ENCODE measurements at regions not wholly inside any gene's neighbourhood (a gene's known extent, or its start where the extent isn't known, plus 50 kb on each side); places are given as distances from the start of the nearest gene placed in this dataset.

DNA sequence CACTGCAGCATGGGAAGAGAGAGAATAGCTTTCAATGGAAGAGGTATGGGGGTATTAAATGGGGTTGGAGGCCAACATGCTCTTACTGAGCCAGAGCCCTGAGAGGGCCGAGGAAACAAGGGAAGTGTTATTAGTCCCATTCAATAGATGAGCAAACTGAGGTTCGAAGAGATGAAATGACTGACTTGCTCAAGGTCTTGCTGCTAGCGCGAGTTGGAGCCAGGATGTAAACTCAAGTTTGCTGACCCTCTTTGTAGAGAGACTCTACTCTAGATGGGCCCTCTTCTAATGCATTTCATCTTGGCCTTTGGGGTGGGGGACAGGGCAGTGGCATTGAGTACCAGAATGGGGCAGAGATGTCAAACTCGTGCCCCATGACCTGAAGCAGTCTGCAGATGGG, 319.5 kb downstream of the RPS6KC1 start:
- CTCF ChIA-PET, result interaction anchor here (1.0 kb wide), 1 partner anchor 8 kb away, joined by 3 read pairs; no protein-coding TSS in a partner anchor
- TF ChIP-seq HDGF (IDR thresholded peaks at IDR 0.05; ENCODE audit: borderline replicate concordance) (no peak), BHLHE40 (IDR thresholded peaks at IDR 0.05; ENCODE audit: borderline replicate concordance) (no peak), L3MBTL2 (conservative IDR thresholded peaks at IDR 0.05) (no peak), FOXM1 (IDR thresholded peaks at IDR 0.05; ENCODE audit: borderline replicate concordance) (no peak), FOXK2 (IDR thresholded peaks at IDR 0.05) (no peak)
- no peak for DNase-seq (ENCODE audit: extremely low spot score)
- POLR2A ChIA-PET, result no interaction called here

DNA sequence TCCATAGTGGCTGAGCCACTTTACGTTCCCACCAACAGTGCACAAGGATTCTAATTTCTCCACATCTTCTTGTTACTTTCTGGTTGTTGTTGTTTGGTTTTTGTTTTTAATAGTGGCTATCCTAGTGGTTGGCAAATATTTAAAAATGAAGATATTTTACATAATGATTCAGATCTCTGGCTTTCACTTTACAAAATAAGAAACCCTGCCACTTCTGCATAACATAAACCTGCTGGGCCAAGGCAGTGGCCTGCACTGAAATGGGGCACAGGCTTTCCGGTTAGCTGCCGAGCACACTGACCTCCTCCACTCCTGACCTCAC, 320.4 kb downstream of the RPS6KC1 start:
- TF ChIP-seq HDGF (IDR thresholded peaks at IDR 0.05; ENCODE audit: borderline replicate concordance), result no peak
- TF ChIP-seq PKNOX1 (IDR thresholded peaks at IDR 0.05), result no peak
- no peak for TF ChIP-seq SP1 (IDR thresholded peaks at IDR 0.05)
- no peak for TF ChIP-seq TARDBP (IDR thresholded peaks at IDR 0.05)
- no peak for TF ChIP-seq NFRKB (IDR thresholded peaks at IDR 0.05)
- no peak for TF ChIP-seq CTBP1 (IDR thresholded peaks at IDR 0.05; ENCODE audit: borderline replicate concordance)
- TF ChIP-seq ELF4 (IDR thresholded peaks at IDR 0.05), result no peak
- TF ChIP-seq ARNT (IDR thresholded peaks at IDR 0.05), result no peak
- CTCF ChIA-PET, result interaction anchor here (0.9 kb wide), 1 partner anchor 752 kb away, joined by 3 read pairs; no protein-coding TSS in a partner anchor
- POLR2A ChIA-PET, result no interaction called here
- DNase-seq (ENCODE audit: extremely low spot score), result no peak

DNA sequence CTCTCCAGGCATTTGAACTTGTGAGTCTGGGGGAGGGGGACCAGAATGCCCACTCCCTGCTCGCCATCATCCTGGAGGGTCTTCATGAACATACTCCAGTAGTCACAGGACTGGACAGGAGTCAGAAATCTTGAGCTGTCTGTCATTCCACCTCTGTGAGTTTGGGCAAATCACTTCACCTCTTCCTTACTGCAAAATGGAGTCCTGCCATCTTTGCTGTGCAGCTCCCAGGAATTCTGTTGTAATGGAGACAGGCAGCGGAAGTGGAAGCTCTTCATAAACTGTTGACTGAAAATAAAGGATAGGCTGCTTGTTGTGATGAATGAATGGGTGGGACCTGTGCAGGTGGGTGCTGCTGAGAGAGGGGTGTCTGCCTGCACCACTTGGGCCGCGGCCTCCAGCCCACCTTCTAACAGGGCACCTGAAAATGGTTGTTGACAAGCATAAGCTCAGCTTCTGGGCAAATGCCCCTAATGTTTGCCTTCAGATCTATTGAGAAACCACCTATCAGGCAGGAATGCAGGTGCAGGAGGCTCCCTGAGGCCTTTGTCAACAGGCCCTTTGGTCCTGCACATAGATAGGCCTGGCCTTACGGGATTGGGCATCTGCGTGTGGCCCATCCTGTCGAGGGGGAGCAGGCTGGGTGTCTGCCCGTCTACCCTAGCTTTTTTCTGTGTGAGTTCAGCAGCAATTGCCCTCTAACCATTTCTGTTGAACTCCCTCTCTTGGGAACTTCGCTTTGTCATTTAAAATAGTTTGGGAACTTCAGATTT, 321.0 kb downstream of the RPS6KC1 start:
- no peak for DNase-seq (ENCODE audit: extremely low spot score)
- ChIA-PET CTCF (interaction anchor here (0.9 to 1.3 kb wide), 2 partner anchors 612 to 751 kb away, joined by 3 to 4 read pairs; no protein-coding TSS in a partner anchor), POLR2A (no interaction called here)
- no peak for TF ChIP-seq FOXA1 (IDR thresholded peaks at IDR 0.05)
- no peak for TF ChIP-seq ZNF384 (IDR thresholded peaks at IDR 0.05)
- TF ChIP-seq SUZ12 (IDR thresholded peaks at IDR 0.05), result no peak
- TF ChIP-seq SP1 (IDR thresholded peaks at IDR 0.05), result no peak
- TF ChIP-seq FOXM1 (IDR thresholded peaks at IDR 0.05; ENCODE audit: borderline replicate concordance), result no peak
- no peak for TF ChIP-seq NFRKB (IDR thresholded peaks at IDR 0.05)

DNA sequence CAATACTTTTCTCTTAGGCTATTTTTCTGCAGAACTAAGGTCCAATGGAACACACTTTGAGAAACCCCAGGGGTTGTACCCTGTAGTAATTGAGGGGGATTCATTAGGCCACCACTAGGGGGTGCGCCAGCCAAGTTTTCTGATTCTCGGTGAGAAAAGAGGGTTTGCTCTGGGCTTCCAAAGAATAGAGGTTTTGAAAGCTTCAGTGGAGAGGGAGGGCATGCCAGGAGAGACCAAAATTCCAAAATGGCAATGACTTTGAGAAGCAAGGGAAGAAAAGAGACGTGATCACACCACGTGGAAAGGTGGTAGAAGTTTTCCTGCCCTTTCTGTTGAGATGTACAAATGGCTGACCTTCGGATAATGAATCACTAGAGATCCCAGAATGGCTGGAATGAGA, 323.3 kb downstream of the RPS6KC1 start:
- ChIA-PET CTCF (interaction anchor here (0.7 kb wide), 1 partner anchor 835 kb away, joined by 3 read pairs; no protein-coding TSS in a partner anchor), POLR2A (no interaction called here)
- TF ChIP-seq TARDBP (IDR thresholded peaks at IDR 0.05) (no peak), FOXK2 (IDR thresholded peaks at IDR 0.05) (no peak), NFRKB (IDR thresholded peaks at IDR 0.05) (no peak), SP1 (IDR thresholded peaks at IDR 0.05) (no peak), HDGF (IDR thresholded peaks at IDR 0.05; ENCODE audit: borderline replicate concordance) (no peak), BHLHE40 (IDR thresholded peaks at IDR 0.05; ENCODE audit: borderline replicate concordance) (no peak), L3MBTL2 (conservative IDR thresholded peaks at IDR 0.05) (no peak)
- DNase-seq (ENCODE audit: extremely low spot score), result peak; percentile 81

DNA sequence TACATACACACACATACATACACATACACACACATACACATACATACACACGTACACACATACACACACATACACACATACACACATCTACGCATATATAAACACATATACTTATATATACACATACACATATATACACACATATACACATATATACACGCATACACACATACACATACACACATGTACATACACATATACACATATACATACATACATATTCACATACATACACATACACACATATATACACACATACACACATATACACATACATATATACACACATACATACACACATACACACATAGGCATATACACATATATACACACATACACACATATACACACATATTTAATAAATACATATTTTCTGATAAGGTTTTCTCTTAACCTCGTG, 324.0 kb downstream of the RPS6KC1 start:
- no peak for DNase-seq (ENCODE audit: extremely low spot score)
- CTCF ChIA-PET, result no interaction called here
- TF ChIP-seq FOXK2 (IDR thresholded peaks at IDR 0.05) (no peak), PKNOX1 (IDR thresholded peaks at IDR 0.05) (no peak), ARNT (IDR thresholded peaks at IDR 0.05) (no peak), HDGF (IDR thresholded peaks at IDR 0.05; ENCODE audit: borderline replicate concordance) (no peak), LEF1 (IDR thresholded peaks at IDR 0.05; ENCODE audit: borderline replicate concordance) (no peak), BHLHE40 (IDR thresholded peaks at IDR 0.05; ENCODE audit: borderline replicate concordance) (no peak), SUZ12 (IDR thresholded peaks at IDR 0.05) (peak; percentile 66), TARDBP (IDR thresholded peaks at IDR 0.05) (peak; percentile 61; the same call in 1 of the 2 replicates), L3MBTL2 (conservative IDR thresholded peaks at IDR 0.05) (no peak; the same call in 1 of the 2 replicates), CTBP1 (IDR thresholded peaks at IDR 0.05; ENCODE audit: borderline replicate concordance) (no peak), ELF4 (IDR thresholded peaks at IDR 0.05) (peak; percentile 32; the same call in 1 of the 2 replicates), FOXA1 (IDR thresholded peaks at IDR 0.05) (no peak), NFRKB (IDR thresholded peaks at IDR 0.05) (no peak), ZNF384 (IDR thresholded peaks at IDR 0.05) (0 out of 2 replicates have a peak, but pooled peaks have one; percentile 12), SP1 (IDR thresholded peaks at IDR 0.05) (0 out of 2 replicates have a peak, but pooled peaks have one; percentile 50), FOXM1 (IDR thresholded peaks at IDR 0.05; ENCODE audit: borderline replicate concordance) (no peak)
- POLR2A ChIA-PET, result no interaction called here

GRCh38 chr1:213376862-213377372, 325.9 kb downstream of the RPS6KC1 start:
- TF ChIP-seq LEF1 (IDR thresholded peaks at IDR 0.05; ENCODE audit: borderline replicate concordance) (no peak), TARDBP (IDR thresholded peaks at IDR 0.05) (no peak), PKNOX1 (IDR thresholded peaks at IDR 0.05) (no peak), FOXM1 (IDR thresholded peaks at IDR 0.05; ENCODE audit: borderline replicate concordance) (no peak), NFRKB (IDR thresholded peaks at IDR 0.05) (no peak), SUZ12 (IDR thresholded peaks at IDR 0.05) (no peak), ZNF384 (IDR thresholded peaks at IDR 0.05) (no peak), L3MBTL2 (conservative IDR thresholded peaks at IDR 0.05) (no peak), HDGF (IDR thresholded peaks at IDR 0.05; ENCODE audit: borderline replicate concordance) (no peak)
- POLR2A ChIA-PET, result no interaction called here
- CTCF ChIA-PET, result no interaction called here
- no peak for DNase-seq (ENCODE audit: extremely low spot score)
